ENCODE measurements at regions not wholly inside any gene's neighbourhood (a gene's known extent, or its start where the extent isn't known, plus 50 kb on each side); places are given as distances from the start of the nearest gene placed in this dataset.
"Not testable (repeated sequence)": the region's sequence is repeated elsewhere in the genome, so short reads cannot be mapped to it uniquely, and the experiment has no call there.

GRCh38 chr5:166624573-166624972 lies 1666.9 kb upstream of the WWC1 start:
- no peak for DNase-seq

- DNase-seq, result no peak
Measured at GRCh38 chr5:166625210-166625865, 1666.1 kb upstream of the WWC1 start.

DNA sequence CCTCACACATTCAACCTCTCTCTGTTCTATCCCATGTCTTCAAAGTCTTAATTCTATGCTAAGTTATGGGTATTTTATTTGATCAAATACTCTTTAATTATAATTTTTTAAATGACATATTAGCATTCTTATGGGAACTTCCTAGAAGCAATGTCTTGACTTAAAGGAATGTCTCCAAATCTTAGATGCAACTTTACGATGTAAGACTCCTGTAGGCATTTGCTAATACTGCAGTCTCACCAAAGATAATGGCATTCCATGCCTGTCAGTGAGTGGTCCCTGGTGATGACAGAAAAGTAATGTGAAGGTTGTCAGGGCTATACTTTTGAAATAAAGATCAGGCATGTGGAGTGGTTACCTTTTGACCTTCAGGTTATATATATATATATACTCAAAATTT lies 1654.2 kb upstream of the WWC1 start:
- DNase-seq, result no peak

DNA sequence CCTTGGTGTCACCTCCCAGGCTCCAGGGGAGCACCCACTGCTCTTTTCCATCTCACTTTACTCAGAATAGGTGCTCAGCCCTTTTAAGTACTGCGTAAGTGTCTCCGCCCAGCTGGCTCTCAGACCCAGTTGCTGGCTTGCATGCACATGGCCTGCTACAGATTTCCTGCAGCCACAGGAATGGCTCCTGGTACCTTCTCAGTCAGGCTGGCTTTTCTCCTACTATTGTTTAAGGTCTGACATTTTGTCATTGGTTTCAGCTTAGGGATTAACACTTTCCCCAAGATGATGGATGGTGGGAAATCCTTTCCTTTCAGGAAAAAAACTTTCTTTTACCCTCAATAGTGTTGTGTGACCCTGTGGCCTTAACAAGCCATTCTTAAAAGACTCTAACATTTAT lies 1652.3 kb upstream of the WWC1 start:
- DNase-seq, result no peak

GRCh38 chr5:166640136-166640535 lies 1651.3 kb upstream of the WWC1 start:
- DNase-seq, result not testable (repeated sequence)

GRCh38 chr5:166648736-166649135 lies 1642.7 kb upstream of the WWC1 start:
- no peak for DNase-seq

DNA sequence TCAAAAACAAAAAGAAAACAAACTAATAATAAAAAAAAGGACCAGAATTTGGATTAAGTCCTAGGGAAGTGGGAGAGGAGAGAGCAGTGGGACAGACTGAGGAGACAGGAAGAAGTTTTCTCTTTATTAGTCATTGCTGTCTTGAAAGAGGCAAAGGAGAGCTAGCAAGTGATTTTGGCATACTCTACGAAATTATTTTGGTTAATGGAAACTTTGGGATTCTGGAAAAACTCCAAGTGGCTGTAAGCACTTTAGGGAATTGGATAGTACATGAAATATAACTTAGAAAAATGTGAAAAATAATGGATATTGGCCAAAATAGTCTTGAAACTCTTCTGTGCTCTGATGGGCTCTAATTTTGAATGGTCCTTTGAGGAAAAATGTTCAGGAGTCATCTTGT lies 1641.8 kb upstream of the WWC1 start:
- DNase-seq, result no peak

- no peak for DNase-seq
Measured at GRCh38 chr5:166651234-166651633, 1640.2 kb upstream of the WWC1 start.

GRCh38 chr5:166671811-166672210 lies 1619.6 kb upstream of the WWC1 start:
- no peak for DNase-seq

- DNase-seq, result no peak
Measured at GRCh38 chr5:166672431-166672830, 1619.0 kb upstream of the WWC1 start.

GRCh38 chr5:166677891-166678290 lies 1613.6 kb upstream of the WWC1 start:
- no peak for DNase-seq

DNA sequence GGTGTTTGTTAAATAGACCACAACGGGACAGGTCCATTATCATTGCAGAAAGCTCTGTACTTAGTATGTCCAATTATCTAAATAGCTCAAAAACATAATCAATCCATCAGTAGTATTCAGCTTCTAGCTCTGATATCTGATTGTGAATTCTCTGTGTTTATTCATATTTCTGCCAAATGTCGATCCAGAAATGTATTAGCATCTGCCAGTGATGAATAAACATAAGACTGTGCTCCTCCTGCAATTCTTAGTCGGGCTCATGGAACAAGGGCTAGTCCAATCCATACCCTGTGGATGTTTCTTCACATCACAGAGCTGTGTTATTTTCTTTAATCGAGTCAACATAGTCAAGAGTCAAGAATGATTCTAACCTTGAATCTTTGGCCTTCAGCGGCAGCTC lies 1612.1 kb upstream of the WWC1 start:
- no peak for DNase-seq

DNA sequence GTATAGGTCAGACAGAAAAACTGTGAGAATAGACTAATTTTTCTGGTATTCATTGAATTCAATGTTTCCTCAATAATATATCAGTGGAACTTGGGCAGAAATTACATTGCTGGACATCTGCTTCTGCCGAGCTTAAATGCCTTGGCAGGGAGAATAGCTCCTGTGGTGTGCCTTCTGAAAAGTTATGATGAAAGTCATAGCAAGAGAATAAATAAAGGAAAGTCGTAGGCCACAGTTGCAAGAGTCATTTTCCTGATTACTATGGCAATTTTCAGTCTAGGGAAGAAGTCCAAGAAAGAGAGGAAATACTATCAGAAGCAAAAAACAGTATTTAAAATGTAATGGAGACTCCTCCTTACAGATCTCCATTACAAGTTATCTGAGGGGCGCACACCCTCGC lies 1596.1 kb upstream of the WWC1 start:
- DNase-seq, result no peak

- no peak for DNase-seq
Measured at GRCh38 chr5:166708291-166708690, 1583.2 kb upstream of the WWC1 start.

- no peak for DNase-seq
Measured at GRCh38 chr5:166709691-166710090, 1581.8 kb upstream of the WWC1 start.

- no peak for DNase-seq
Measured at GRCh38 chr5:166710271-166710670, 1581.2 kb upstream of the WWC1 start.

- DNase-seq, result no peak
Measured at GRCh38 chr5:166712447-166713185, 1578.8 kb upstream of the WWC1 start.

DNA sequence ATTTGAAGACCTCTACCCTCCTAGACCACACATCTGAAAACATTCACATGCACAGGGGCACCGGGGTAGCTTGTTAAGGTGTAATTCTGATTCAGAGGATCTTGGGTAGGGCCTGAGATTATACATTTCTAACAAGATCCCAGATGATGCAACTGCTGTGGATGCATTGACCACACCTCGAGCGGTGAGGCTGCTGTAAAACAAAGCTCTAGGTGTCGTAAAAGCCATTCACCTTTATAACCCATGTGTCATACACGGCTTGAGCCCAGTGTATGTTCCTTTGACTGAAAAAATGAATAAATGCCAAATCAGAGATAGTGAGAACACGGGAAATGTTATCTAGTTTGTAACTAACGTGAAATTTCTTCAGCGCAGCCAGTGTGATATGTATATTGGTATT lies 1578.2 kb upstream of the WWC1 start:
- no peak for DNase-seq

DNA sequence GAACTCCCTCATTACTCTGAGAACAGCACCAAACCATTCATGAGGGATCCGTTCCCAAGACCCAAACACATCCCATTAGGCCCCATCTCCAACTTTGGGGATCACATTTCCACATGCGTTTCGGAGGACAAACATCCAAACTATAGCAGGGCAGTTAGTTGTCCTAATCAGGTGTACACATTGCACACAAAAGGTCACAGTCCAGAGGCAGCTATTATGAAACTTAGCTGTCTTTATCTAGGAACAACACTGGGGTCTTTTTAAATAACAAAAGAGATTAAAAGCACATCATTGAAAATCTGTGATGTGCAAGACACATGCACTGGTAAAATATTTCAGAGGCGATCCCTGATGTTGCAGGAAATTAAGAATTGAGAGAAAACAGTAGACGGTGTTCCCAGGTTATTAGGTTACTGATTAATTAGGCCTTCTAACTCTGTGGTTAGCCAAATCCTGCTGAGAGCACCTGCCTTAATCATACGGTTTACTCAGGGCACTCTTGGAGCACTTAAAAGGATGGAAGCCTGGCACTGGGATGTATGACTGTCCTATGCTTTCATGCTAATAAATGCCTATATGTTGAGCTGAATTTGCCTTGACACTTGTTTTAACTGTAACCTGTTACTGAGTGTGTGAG lies 1574.5 kb upstream of the WWC1 start:
- no peak for DNase-seq

- DNase-seq, result no peak
Measured at GRCh38 chr5:166719991-166720390, 1571.5 kb upstream of the WWC1 start.

GRCh38 chr5:166722939-166723338 lies 1568.5 kb upstream of the WWC1 start:
- no peak for DNase-seq

GRCh38 chr5:166724284-166724683 lies 1567.2 kb upstream of the WWC1 start:
- DNase-seq, result no peak

- DNase-seq, result no peak
Measured at GRCh38 chr5:166725593-166725992, 1565.9 kb upstream of the WWC1 start.

GRCh38 chr5:166726406-166726805 lies 1565.0 kb upstream of the WWC1 start:
- DNase-seq, result no peak
